ENCODE measurements at regions not wholly inside any gene's neighbourhood (a gene's known extent, or its start where the extent isn't known, plus 50 kb on each side); places are given as distances from the start of the nearest gene placed in this dataset.
"Not testable (repeated sequence)": the region's sequence is repeated elsewhere in the genome, so short reads cannot be mapped to it uniquely, and the experiment has no call there.

GRCh38 chr5:131001507-131001906 is 163.5 kb downstream of the HINT1 start:
- Histone ChIP-seq H3K27ac (no peak overlapping the region), H3K36me3 (no peaks in the 10 kb centered on the region), H3K9ac (ENCODE audit: low read depth in 2 of 2, low read length in 2 of 2) (no peak overlapping the region), H3K4me3 (no peak overlapping the region), H3K4me1 (no peaks in the 10 kb centered on the region), H3K9me3 (no peaks in the 10 kb centered on the region), H3K27me3 (no peaks in the 10 kb centered on the region)
- no peak for DNase-seq
- intact Hi-C loops (cut with DNase I): no loop called here
- no peak for TF ChIP-seq CTCF (IDR thresholded peaks at IDR 0.05)

- intact Hi-C loops (cut with DNase I): no loop called here
- no peaks in the 10 kb centered on the region for H3K27me3 ChIP-seq
- no peak overlapping the region for H3K27ac ChIP-seq
- no peak for DNase-seq
- H3K4me1 ChIP-seq: no peaks in the 10 kb centered on the region
- H3K9me3 ChIP-seq: no peaks in the 10 kb centered on the region
- no peak for TF ChIP-seq CTCF (IDR thresholded peaks at IDR 0.05)
- H3K36me3 ChIP-seq: no peaks in the 10 kb centered on the region
- no peak overlapping the region for H3K9ac ChIP-seq (ENCODE audit: low read depth in 2 of 2, low read length in 2 of 2)
- H3K4me3 ChIP-seq: no peak overlapping the region
These were observed 164.8 kb downstream of the HINT1 start for GRCh38 chr5:131000289-131000688.

- H3K27me3 ChIP-seq; H3K9ac ChIP-seq (ENCODE audit: low read depth in 2 of 2, low read length in 2 of 2); intact Hi-C loops (cut with DNase I); H3K4me3 ChIP-seq; H3K27ac ChIP-seq; H3K36me3 ChIP-seq; H3K9me3 ChIP-seq; DNase-seq; H3K4me1 ChIP-seq: not testable (repeated sequence)
These were observed 168.3 kb downstream of the HINT1 start for GRCh38 chr5:130996720-130997119.

- intact Hi-C loops (cut with DNase I): no loop called here
- Histone ChIP-seq H3K4me1 (no peaks in the 10 kb centered on the region), H3K9me3 (no peaks in the 10 kb centered on the region), H3K36me3 (no peaks in the 10 kb centered on the region), H3K9ac (ENCODE audit: low read depth in 2 of 2, low read length in 2 of 2) (no peak overlapping the region), H3K27me3 (no peaks in the 10 kb centered on the region), H3K4me3 (no peak overlapping the region), H3K27ac (no peak overlapping the region)
- no peak for TF ChIP-seq CTCF (IDR thresholded peaks at IDR 0.05)
- DNase-seq: no peak
These were observed 169.2 kb downstream of the HINT1 start for GRCh38 chr5:130995851-130996250.

DNA sequence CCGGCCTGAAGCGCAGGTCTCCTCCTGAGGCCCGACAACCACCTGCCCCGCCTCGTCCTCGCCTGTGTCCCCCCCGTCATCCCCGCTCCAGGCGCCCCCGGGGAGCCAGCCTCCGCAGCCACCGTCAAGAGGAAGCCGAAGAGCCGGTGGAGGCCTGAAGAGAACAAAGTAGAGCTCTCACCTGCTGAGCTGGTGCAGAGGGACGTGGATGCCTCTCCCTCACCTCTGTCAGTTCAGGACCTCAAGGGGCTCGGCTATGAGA is 169.9 kb downstream of the HINT1 start:
- no peak overlapping the region for H3K4me3 ChIP-seq
- no peaks in the 10 kb centered on the region for H3K36me3 ChIP-seq
- no peak for DNase-seq
- no peaks in the 10 kb centered on the region for H3K9me3 ChIP-seq
- TF ChIP-seq CTCF (IDR thresholded peaks at IDR 0.05): no peak
- intact Hi-C loops (cut with DNase I): no loop called here
- H3K9ac ChIP-seq (ENCODE audit: low read depth in 2 of 2, low read length in 2 of 2): no peak overlapping the region
- no peaks in the 10 kb centered on the region for H3K4me1 ChIP-seq
- H3K27me3 ChIP-seq: no peaks in the 10 kb centered on the region
- H3K27ac ChIP-seq: no peak overlapping the region

DNA sequence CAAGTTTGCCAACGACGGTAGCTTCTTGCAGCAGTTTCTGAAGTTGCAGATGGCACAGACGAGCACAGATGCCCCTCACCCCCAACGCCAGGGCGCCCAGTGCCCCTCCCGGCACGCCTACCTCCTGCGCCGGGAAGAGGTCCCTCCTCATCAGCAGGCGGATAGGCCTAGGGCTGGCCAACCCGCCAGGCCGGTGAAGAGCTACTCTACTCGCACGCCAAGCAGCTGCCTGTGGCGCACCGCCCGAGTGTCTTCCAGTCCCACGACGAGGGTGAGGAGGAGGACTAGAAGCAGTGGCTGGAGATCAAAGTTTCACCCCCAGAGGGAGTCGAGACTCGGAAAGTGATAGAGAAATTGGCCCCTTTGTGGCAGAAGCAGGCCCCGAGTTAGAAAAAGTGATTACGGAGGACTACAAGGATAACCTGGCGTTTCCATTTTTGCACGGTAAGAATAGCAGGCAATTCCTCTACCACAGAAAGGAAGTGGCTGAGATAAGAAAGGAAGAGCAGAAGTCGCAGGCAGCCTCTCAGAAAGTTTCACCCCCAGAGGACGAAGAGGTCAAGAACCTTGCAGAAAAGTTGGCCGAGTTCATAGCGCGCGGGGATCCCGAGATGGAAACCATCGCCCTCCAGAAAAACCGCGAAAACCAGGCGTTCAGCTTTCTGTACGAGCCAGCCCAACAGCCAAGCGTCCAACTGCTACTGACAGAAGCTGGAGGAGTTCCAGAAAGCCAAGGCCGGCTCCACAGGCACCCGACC is 170.4 kb downstream of the HINT1 start:
- Histone ChIP-seq H3K9me3 (no peaks in the 10 kb centered on the region), H3K4me1 (no peaks in the 10 kb centered on the region), H3K9ac (ENCODE audit: low read depth in 2 of 2, low read length in 2 of 2) (no peak overlapping the region), H3K27me3 (no peaks in the 10 kb centered on the region), H3K36me3 (no peaks in the 10 kb centered on the region), H3K4me3 (no peak overlapping the region), H3K27ac (no peak overlapping the region)
- intact Hi-C loops (cut with DNase I): no loop called here
- no peak for DNase-seq
- TF ChIP-seq CTCF (IDR thresholded peaks at IDR 0.05): no peak

All from colonic mucosa (tissue), 4 donors.